ENCODE measurements at regions not wholly inside any gene's neighbourhood (a gene's known extent, or its start where the extent isn't known, plus 50 kb on each side); places are given as distances from the start of the nearest gene placed in this dataset.

GRCh38 chr3:166177130-166177529, 339.9 kb upstream of the BCHE start:
- no peak for DNase-seq

- DNase-seq: no peak
These were observed 334.5 kb upstream of the BCHE start for GRCh38 chr3:166171695-166172094.

- no peak for DNase-seq
These were observed 332.5 kb upstream of the BCHE start for GRCh38 chr3:166169681-166170080.

- DNase-seq: no peak
These were observed 290.7 kb upstream of the BCHE start for GRCh38 chr3:166127969-166128368.

GRCh38 chr3:166125179-166125578, 288.0 kb upstream of the BCHE start:
- no peak for DNase-seq

GRCh38 chr3:166123576-166123975, 286.4 kb upstream of the BCHE start:
- no peak for DNase-seq

DNA sequence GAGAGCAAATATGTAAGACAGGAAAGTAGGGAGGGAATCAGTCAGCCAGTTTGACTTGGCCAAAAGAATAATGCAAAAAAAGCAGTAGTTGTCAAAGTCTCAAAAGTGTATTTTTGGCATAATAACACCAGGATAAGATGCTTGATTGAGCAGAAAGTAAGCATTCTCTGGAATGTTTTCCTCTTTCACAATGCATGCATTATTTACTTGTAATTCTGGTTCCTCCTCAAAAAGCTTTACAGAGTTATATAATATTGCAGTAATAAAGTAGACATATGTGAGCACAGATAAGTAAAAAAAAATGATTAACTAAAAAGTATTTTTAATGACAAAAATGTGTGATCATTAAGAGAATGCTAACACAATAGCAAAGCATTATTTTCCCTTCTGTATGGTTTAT, 285.9 kb upstream of the BCHE start:
- no peak for DNase-seq

- DNase-seq: no peak
These were observed 280.8 kb upstream of the BCHE start for GRCh38 chr3:166118049-166118448.

DNA sequence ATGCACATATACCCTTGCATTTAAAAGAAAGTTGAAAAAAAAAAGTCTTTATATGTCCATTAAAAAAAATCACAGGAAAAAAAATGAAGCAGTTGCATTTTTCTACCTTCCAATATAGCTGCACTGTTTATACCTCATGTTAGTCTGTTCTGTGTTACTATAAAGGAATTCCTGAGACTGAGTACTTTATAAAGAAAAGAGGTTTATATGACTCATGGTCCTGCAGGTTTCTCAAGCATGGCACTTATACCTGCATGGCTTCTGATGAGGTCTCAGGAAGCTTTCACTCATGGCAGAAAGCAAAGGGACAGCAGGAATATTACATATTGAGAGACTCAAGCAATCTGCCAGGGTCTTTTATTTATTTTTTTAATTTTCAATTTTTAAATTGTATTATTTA, 277.2 kb upstream of the BCHE start:
- no peak for DNase-seq

DNA sequence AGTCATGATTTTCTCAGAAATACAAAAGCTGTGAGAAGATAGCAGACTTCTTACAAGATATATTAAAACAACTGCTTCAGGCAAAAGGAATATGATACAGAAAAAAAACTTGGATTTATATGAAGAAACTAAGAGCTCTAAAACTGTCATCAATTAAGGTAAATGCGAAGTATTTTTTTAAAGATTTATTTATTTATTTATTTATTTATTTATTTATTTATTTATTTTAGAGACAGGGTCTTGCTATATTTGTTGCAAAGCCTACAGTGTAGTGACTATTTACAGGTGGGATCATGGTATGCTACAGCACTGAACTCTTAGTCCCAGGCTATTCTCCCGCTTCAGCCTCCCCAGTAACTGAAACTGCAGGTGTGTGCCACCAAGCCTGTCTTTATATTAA, 274.3 kb upstream of the BCHE start:
- no peak for DNase-seq

- no peak for DNase-seq
These were observed 272.9 kb upstream of the BCHE start for GRCh38 chr3:166110102-166110501.

DNA sequence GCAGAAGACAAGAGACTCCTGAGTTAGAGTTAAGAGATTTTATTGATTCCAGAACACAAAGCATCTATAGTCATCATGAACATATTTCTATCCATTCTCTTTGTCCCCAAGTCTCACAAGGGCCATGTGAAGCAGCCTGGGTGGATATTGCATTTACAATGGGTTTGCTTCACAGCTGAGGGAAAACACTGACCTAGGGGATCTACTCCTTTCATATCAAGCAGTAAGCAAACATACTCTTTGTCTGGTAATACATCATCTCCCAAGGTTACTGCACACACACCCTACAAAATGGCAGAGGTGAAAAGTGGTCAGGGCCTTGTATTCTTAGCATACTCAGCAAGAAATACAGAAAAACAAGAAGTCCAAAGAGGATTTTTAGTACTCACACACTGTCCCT, 267.7 kb upstream of the BCHE start:
- DNase-seq: peak; percentile 63

DNA sequence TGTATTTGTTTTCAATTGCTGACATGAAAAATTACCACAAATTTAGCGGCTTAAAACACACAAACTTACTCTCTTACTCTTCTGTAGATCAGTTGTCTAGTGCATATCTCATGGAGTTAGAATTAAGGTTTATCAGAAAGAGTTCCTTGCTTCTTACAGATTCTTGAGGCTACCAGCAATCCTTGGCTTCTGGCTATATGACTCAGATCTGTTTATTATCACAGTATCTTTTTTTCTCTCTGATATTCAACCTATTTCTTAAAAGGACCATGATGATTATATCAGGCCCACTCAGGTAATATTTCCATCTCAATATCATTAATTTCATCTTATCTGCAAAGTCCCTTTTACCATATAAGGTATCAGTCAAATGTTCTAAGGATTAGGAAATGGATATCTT, 263.5 kb upstream of the BCHE start:
- DNase-seq: no peak

- DNase-seq: no peak
These were observed 252.4 kb upstream of the BCHE start for GRCh38 chr3:166089575-166089974.

GRCh38 chr3:166085164-166085856, 248.1 kb upstream of the BCHE start:
- DNase-seq: no peak

- DNase-seq: no peak
These were observed 242.9 kb upstream of the BCHE start for GRCh38 chr3:166080096-166080495.

DNA sequence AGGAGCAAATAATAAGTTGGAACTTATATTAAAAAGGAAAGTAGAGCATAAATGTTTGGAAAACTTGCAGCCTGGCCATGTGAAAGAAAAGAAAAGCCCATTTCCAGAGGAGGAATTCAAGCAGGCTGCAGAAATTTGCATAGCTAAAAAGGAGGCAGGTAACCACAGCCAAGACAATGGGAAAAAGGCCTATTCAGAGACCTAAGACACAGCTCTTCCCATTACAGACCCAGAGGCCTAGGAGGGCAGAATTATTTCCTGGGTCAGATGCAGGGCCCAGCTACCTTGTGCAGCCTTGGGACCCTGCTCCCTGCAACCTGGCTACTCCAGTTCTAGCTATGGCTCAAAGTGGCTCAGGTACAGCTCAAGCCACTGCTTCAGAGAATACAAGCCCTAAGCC, 234.6 kb upstream of the BCHE start:
- no peak for DNase-seq

GRCh38 chr3:166064476-166064875, 227.3 kb upstream of the BCHE start:
- DNase-seq: no peak

- DNase-seq: no peak
These were observed 223.7 kb upstream of the BCHE start for GRCh38 chr3:166060789-166061479.

DNA sequence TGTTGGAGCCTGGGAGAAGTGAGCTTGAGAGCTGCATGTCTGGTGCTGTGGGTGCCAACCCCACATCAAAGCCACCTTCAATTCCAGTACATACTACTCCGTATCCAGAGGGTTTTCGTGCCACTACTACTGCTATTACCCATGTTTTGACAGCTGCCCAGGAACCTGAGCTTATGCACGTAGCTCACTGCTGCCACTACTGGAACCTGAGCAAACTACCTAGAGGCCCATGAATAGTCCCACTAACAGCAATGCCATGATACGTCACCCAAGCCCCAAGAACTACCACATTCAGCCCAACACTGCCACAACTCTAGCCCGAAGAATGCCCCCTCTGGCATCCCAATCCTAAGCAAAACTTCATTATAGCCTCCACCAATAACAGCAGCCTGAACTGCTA, 215.2 kb upstream of the BCHE start:
- no peak for DNase-seq

DNA sequence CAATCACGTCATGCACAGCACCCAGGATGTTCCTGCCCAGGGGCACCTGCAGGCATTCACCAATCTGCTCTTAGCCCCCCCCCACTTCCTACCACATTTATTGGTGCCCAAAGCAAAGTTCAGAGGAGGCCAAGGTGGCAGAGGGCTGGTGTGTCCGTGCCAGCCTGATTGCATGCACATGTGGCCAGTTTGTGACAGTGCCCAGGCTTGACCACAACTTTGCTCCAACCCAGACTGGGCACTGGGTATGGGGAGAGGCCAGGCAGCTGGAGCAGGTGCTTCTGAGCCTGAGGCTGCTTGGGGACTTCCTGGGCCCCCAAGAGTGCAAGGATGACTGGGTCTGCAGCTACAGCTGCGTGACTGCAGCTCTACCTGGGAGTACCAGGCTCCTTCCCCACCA, 192.3 kb upstream of the BCHE start:
- no peak for DNase-seq

GRCh38 chr3:166013073-166013679, 176.0 kb upstream of the BCHE start:
- peak; percentile 26 for DNase-seq

DNA sequence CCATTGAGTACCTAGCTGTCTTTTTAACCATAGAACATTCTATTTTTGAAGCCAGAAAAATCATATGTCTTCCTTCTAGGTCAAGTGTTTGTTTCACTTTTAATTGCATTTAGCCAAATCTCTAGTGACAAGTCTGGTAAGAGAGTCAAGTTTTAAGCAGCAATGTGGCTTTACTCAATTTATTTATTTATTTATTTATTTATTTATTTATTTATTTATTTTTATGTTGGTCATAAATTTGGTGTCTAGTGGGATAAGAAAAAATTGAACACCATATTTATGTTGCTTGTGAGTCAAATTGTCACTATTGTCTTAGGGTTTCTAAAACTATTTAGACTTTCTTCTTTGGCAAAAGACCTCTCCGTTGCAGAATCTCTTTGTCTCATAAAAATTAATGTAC, 174.5 kb upstream of the BCHE start:
- no peak for DNase-seq

DNA sequence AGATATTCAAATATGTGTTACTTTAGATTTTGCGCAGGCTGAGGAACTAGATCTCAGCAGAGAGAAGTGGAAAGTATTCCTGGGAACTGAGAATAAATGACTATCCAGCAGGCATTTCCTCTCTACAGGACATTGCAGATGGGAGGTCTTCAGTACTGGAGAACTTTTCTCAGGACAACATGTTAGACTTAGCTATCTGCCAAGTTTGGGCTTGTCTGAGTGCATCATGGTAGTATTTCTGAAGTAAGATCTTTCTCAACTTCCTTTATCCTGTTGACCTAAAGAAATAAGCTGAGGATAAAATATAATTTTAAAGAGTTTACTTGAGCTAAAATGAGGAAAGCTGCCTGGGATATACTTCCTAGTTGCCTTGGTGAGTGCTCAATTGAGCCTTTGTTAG, 167.9 kb upstream of the BCHE start:
- DNase-seq: no peak

DNA sequence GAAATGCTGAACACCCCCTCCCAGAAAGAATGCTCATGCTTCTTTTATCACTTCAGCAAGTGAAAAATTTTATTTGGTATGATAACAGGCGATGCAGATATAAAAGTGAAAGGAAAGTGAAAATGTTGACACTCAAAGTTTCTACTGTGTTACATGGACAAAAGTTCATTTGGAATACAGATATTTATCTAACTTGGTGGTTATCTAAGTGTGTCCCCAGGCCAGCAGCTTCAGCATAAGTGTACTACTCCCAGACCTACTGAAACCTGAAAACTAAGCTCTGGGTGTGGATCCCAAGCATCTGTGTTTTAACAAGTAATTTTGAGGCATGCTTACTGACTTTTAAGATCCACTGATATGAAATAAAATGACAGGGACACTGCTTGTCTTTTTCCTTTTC, 157.1 kb upstream of the BCHE start:
- DNase-seq: no peak

Measured in SHP77 treated with DMSO at 0.1 percent for 48 hours (cell line).